AG08396 (cell line): ENCODE measurements at regions not wholly inside any gene's neighbourhood (a gene's known extent, or its start where the extent isn't known, plus 50 kb on each side); places are given as distances from the start of the nearest gene placed in this dataset.
A peak's percentile ranks its signal among the peaks of the same experiment; 100 is the strongest.
"Not testable (repeated sequence)": the region's sequence is repeated elsewhere in the genome, so short reads cannot be mapped to it uniquely, and the experiment has no call there.

Source experiments
- DNase-seq: peaks from one replicate; pipeline ENCODE4 v3.0.0; 2012; ENCODE audit warnings: low spot score, mixed read lengths

DNA sequence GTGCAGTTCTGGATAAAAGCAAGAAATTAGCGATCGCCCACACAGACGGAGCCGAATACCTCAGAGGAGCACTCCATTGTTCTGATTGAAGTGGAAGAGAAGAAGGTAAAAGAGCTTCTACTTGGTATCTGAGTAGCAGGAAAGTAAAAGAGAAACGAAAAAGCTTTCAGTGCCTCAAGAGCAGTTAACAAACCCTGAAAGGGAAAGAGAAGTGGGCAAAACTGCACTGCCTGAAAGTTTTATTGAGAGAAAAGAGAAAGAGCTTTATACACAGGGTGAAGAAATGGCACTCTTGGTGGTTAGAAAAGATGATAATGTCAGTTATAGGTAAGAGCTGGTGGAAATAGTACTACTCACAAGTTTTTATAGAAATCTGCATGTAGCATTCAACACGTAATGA, 192.8 kb downstream of the CDCA7 start:
- no peak for DNase-seq

DNA sequence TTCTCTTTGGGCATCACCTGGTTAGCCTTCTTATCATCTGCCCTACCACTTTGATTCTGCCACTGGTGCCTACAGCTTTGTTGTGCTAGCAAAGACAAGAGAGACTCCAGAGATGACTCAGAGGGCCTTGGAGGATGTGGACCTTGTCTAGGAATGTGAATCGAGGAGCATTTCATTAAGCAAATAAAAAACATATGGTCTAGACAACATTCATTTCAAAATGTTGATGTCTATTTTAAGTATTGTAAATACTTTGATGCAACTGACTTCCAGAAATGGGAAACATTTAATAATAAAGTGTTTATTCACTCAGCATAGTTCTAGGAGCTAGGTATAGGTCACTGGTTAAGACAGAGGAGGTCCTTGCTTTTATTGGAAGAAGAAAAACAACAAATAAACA, 195.5 kb downstream of the CDCA7 start:
- DNase-seq, result peak; percentile 14

DNA sequence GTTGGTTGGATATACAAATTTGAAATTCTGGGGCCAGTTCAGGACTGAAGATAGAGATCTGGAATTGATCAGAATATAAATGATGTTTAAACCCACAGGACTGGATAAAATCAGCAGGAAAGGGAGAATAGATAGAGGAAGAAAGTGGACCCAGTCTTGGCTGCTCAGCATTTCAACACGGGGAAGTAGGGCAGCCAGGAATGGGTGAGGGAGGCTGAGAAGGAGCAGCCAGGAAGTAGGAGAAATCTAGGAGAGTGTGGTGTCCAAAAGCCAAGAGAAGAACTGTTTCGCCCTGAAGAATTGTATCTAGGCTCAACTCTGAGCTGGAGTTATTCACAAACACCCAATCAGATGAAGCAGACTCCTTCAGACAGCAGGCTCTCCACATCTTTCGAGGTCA, 197.9 kb downstream of the CDCA7 start:
- no peak for DNase-seq

DNA sequence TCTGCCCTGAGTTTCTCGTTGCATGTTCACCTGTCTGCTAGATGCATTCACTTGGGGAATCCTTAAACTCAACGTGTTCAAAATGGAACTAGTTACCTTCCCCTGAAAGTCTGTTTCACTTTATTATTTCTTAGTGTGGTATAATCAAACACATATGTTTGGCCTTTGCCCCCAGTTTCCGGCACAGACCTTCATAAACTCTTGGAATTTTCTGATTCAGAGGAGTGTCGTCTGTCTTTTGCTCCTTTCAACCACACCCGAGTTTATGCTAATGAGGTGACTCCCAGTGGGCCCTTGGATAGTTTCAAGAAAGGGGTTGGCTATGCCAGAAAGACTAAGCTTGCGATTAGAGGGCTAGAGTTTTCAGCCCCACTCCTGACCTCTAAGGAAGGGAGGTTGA, 198.9 kb downstream of the CDCA7 start:
- DNase-seq, result no peak

DNA sequence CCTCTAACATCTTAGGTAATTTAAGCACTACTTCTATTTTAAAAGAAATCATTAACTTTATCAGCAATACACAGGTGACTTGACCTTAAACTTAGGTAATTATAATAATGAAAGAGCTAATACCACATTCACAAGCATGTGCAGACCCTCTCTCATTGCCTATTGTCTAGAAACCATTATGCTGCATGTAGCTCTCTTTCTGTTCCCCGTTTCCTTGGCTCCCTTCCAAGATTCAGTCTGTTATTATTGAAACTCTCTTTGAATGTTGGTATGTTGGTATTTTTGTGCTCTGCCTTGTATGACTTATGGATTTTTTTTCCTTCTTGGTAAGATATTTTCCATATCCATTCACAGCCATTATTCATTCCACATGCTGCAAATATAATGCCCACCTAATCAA, 201.2 kb downstream of the CDCA7 start:
- DNase-seq, result no peak

DNA sequence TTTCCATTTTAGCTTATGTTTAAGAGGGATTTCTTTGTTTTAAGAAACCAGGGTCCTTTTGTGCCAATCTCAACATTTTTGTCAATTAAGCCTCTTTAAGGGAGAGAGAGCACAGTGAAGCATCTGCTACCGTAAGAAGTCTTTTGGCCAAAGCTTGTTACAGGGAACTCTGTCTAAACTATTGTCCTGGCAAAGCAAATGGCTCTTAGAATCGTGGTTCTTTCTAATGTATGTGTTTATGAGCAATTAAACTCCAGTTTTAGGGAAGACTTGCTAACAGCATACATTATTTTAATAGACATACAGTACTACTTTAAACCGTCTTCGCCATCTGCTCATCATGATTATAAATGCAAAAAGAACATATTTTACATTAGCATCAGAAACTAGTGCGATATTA, 202.1 kb downstream of the CDCA7 start:
- no peak for DNase-seq

DNA sequence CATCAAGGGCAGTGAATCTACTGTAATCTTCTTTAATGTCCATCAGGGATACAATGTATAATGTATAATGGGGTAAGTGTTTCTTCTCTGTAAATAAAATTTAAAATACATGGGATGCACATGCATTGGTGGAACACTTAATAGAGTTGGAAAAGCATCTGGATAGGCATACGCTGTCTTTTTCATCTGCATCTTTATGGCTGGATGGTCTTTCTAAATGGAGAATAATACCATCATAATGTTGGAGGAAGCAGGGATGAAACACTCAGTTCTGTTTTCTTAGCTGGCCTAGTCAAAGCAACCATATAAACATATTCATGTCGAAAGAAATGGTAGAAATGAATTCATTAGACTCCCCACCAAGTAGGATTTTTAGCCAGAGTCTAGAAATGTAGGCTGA, 202.8 kb downstream of the CDCA7 start:
- DNase-seq, result no peak

DNA sequence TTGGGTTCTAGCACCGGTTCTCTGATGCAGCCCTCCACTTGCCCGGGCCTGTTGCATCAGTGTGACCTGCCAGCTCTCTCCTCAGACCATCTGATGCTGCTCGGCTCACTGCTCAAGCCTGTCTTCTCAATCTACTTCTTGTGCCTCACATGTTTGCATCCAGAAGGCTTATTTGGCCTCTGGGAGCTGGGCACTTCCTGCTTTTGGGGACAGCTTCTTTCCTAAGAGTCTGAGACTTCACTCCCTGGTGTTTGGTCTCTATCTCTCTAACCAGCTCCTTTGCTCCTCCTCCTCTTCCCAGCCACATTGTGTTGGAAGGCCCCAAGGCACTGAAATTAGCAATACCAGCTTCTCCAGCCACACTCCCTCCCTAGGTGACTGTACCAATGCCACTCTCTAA, 212.8 kb downstream of the CDCA7 start:
- DNase-seq, result no peak

DNA sequence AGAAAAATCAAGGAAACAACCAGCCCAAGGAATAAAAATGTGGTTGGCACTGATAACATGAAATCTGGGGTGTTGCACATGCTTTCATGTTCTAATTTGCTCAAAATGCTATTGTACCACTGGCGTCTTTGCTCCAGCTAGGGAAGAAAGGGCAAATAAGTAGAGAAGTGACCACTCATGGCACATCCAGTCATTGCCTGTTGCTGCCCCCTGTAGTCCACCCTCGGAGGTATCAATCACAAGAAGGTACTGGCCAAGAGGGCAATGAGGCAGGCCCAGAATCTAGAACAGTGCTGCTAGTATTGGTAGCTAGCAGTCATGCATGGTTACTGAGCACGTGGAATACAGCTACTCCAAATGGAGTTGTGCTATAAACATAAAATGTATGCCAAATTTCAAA, 213.4 kb downstream of the CDCA7 start:
- DNase-seq, result no peak

DNA sequence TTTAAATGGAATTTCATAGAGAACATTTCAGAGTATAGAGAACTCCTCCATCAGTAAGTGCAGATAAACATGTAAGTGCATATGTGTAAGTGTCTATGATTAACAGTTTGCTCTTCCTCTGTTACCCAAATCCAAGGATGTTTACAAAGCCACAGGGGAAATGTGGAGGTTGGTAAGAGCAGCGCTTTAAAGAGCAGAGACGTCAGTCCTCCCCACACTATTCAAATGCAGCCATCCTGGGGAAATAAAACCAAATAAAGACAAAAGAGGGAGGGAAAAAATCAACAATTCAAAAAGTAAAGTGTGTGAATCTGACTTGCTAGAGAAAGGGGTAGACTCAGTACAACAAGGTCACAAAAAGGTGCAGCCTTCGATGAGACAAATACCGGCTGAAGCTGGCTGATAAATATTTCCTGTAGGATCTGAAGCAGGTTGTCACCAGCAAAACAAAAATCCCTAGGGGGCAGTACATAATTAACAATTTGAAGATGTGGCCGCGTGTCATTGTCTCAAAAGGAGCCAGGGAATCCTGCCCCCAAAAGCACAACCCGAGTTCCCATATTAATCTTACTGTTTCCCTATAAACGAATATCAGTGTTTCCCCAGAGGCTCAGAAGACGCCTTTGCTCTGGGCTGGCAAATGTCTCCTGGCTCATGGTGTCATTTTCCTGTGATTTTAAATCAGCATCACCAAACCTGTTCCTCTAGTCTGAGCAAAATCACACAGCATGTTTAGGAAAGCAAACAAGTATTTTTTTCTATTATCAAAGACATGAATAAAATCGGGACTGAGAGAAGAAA, 216.5 kb downstream of the CDCA7 start:
- DNase-seq, result peak; percentile 24

DNA sequence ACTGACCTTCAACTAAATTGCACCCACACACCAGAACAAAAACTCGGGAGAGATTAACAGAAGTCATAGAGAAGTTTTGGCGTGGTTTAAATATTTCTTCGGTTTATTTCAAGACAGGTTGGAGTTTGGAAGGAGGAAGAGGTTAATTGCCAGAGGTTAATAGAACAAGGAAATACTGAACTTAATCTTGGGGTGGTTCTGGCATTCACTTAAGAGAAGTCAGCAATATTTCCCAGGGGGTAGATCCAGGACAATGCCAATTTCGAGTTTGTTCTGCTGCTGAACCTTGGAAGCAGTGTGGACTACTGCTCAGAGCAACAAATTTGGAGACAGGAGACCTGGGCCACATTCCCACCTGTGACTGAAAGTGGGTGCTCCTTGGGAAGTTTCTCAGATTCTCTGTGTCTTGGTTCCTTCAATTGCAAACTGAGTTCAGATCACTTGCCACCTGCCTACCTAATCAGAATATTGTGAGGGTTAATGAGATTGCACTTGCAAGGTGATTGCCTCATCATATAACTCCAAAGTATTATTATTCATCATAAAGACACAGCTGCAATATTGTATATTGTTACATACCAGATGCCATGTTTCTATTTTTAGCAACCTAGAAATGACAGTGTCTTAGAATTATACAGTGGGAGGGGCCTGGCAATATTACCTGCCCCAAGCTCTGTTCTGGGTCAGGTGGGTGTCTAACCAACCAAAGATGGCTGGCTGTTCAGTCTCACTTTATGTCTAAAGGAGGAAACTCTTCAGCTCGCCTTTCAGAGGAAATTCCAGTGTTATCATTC, 217.4 kb downstream of the CDCA7 start:
- no peak for DNase-seq

DNA sequence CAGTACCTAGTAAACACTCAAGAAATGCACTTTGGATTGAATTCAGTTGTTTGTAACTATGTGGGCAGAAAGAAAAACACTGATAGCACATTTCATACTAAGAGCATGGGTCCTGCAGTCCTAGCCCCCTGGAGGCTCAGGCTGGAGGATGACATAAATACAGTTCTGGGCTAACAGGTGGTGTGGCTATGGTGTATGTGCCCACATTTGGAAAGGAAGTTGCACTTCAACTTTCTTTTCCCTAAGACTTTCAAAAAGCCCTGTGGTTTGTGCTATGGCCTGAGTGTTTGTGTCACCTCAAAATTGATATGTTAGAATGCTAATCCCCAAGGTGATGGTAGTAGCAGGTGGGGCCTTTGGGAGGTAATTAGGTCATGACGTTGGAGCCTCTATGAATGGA, 218.2 kb downstream of the CDCA7 start:
- DNase-seq, result no peak

DNA sequence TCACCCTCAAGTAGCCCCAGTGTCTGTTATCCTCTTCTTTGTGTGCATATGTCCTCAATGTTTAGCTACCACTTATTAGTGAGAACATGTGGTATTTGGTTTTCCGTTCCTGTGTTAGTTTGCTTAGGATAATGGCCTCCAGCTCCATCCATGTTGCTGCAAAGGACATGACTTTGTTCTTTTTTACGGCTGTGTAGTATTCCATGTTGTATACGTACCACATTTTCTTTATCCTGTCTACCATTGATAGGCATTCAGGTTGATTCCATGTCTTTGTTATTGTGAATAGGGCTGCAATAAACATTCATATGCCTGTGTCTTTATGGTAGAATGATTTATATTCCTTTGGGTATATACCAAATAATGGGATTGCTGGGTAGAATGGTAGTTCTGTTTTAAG, 219.1 kb downstream of the CDCA7 start:
- not testable (repeated sequence) for DNase-seq

DNA sequence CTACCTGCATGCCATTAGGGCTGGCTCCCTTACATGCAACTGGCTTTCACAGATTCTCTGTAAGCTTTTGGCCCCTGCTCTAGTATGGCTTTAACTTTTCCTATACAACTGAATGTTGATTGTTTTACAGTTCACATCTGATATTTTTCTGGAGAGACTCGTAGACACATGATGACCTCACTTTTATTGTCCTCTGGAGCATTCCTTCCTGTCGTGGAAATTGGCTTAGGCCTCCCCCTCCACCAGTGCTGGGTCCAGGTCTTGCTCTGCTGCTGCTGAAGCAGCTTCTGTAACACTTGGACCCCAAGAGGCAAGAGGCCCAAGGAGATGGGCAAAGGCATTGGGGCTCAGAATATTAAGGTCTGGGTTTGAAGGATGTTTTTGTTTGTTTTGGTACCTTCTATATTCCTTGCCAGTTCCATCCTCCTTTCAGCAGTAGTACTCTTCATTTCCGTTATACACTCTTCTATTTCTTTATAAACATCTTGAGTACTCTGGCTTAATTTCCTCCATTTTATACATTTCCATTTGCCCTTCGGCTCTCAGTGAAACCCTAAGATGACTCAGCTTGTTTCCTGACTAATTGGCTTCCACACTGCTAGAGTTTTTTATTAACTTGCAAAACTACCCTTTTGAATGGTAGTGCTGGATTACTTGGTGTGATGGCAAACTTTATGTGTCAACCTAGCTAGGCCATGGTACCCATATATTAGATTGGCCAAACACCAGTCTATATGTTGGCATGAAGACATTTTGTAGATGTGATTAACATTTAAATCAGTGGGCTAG, 219.8 kb downstream of the CDCA7 start:
- no peak for DNase-seq

DNA sequence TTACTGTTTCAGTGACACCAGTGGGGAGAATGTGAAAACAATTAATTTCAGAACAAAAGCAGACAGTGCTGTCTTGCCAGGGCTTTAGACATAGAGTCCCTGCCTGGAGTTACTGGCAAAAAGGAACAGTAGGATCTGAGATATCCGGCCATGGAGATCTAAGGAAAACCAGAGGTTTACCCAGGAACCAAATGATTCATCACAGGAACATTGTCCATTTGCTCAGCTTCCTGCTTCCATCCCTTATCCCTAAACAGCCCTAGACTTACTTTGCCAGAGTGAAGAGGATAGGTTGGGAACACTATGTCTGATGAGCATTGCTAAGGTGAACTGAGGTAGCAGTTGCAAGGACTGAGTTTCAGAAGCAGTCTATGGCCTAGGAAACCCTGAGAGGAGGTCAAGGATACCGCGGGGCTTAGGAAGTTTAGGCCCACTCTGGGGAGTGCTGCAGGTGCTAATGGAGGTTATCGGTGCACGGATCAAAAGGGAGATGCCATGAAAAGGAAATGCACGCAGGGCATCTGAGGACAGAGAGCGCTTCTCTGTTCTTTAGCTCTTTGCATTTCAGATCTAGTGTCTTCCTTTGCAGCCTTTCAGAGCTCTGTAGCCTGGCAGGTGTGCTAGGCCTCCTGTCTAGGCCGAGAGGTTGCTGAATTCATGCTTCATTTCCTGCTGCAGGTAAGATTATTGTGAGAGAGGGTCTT, 223.9 kb downstream of the CDCA7 start:
- no peak for DNase-seq

DNA sequence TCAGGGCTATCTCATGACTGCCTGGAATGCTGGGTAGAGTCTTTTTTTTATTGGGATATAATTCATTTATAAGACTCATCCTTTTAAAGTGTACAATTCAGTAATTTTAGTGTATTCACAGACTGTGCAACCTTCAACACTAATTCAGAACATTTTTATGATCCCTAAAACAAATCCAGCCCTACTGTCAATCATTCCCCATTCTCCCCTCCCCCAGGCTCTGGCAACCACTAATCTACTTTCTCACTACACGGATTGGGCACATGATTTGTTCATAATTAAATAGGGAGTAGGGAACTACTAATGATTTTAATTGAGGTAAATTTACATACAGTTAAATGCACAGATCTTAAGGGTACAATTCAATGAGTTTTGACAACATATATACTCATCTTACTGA, 225.7 kb downstream of the CDCA7 start:
- no peak for DNase-seq

DNA sequence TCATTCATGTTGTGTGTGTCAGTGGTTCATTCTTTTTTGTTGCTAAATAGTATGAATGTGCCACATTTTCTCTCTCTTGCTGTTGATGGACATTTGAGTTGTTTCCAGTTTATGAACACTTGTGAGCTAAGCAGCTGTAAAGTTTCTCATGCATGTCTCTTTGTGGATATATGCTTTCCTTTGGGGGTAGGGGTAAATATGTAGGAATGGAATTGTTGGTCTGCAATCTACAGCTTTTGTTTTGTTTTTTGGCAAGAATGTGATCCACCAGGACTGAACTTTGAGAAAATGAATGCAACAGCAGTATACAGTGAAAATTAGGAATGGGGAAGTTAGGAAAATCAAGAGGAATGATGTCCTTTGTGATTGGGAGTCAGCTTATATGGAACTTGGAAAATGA, 226.3 kb downstream of the CDCA7 start:
- DNase-seq, result no peak

DNA sequence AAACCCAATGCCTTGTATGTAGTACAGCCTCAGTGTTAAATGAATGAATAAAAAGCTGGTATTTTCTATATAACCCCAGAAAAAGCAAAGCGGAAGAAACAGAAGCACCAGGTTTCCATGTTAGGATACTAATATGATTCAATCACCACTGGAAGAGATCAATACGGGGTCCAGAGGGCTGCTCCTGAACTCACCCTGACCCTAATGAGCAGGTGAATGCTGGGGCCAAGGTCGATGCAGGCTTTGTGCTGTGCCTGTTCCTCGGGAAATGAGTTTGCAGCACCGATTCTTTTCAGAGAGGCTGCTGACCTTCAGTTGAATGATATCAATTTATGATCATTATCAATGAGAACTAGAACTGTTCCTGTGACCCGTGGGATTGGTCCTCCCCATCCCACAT, 228.5 kb downstream of the CDCA7 start:
- no peak for DNase-seq

DNA sequence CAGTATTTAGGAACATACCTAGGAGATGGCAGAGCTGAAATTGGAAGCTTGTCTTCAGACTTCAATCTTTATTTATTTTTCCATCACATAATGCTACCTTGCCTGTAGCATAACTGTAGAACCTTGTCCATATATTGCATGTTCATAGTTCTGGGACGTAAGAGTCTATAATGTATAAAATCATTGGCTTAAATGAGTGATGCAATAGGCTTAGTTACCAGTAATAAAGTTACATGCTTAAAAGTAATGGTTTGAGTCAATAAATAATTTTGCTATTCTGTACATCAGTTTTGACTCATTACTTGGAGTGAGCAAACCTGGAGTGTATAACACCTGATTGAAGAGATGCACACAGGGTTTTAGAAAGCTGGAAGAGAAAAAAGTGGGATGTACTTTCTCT, 229.3 kb downstream of the CDCA7 start:
- no peak for DNase-seq

DNA sequence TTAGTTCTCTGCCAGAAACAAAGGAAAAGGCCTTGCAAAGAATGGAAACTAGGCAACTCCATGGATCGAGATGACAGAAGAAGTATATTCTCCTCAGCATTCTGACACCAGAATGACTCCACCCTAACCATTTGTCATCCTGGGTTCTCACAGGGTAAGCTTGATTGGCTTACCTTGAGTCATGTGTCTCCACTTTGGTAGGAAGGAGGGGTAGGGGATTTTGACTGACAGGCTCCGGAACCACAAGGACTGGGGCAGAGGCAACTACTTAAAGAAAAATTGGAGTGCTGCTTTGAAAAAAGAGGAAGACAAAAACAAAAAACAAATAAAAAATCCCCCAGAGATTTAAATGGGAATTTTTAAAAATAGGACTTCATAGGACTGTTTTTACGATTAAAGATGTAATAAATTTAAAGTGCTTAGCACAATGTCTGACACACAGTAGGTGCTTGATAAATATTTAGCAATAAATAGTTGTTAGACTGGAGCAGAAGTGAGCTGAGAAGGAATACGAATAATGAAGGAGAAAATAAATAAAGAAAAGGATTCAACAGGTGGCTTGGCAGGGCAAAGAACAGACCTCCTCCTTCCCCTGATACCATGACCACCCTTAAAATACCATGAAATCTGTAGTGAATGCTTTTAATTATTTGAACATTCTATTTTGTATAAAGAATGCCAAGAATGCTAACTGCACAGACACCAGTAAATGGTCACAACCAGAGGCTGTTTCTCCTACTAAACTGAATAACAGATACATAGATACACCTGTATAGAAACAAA, 230.2 kb downstream of the CDCA7 start:
- no peak for DNase-seq

DNA sequence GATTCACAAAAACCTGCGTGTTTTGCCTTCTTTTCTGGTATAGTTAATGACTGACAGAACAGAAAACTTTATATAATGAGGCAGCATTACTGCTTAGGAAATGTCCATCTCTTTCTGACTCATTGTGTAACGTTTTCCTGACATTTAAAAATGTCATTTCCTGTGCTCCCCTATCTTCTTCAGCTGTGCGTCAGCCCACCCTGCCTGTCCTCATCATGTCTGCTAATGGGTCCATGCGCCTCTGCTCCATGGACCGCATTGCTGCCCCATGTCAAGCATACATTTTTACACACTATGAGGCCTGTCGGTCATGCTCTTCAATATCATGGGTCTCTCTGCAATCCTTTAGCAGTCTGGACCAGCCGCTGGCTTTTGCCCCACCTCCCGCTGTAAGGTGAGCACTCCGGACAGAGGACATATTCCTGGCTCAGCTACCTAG, 234.3 kb downstream of the CDCA7 start:
- no peak for DNase-seq
